HG03139 (cell line): ENCODE measurements at regions not wholly inside any gene's neighbourhood (a gene's known extent, or its start where the extent isn't known, plus 50 kb on each side); places are given as distances from the start of the nearest gene placed in this dataset.

ENCODE experiments used
- ATAC-seq: cut with Tn5 transposase; IDR thresholded peaks from one replicate; pipeline ENCODE4 v1.9.1; 2021; ENCODE audit not compliant: unreplicated experiment

DNA sequence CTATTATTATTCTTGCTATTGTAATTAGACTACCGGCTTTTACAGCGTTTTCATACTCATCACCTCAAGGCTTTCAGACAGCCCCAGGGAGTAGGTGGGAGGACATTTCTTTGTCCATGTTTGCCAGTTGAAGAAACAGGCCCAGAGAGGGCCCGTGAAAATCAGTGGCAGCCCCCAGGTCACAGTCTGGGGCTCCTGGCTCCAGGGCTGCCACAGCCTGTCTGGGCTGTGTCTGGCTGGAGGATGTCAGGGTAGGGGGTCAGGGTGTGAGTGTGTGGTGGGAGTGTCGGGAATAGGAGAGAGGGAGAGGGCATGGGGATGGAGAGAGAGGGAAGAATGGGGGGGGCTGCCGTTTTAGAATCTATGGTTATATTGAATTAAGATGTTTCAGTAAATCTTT is 118.2 kb upstream of the TLE3 start:
- no peak for ATAC-seq

DNA sequence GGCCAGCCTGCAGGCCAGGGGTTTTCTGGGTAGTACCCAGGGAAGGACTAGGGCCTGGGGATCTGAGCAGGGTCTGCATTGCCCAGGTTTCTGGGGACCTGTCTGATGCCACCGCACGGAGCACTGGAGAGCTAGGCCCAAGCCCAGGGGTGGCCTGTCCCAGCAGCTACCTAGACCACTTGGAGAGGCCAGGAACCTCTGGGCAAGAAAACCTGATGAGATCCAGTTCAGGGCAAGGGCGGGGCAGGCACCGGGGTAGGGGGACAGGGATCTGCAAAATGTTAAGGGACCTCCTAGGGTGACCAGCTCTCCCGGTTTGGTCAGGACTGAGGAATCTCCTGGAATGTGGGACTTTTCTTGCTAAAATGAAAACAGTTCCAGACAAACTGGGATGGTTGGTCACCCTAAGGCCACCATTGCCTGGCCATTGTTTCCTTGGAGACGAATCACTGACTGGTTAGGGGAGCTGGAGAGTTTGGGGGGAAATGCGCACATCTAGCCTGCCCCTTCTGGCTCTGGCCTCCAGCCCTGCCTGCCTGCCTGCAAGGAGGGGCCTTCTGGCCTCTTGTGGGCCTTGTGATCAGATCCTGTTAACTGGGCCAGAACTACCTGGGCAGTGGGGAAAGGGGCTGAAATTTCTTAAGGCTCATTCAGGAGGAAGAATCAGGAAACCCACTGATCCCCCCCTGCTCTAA is 117.4 kb upstream of the TLE3 start:
- ATAC-seq, result no peak

DNA sequence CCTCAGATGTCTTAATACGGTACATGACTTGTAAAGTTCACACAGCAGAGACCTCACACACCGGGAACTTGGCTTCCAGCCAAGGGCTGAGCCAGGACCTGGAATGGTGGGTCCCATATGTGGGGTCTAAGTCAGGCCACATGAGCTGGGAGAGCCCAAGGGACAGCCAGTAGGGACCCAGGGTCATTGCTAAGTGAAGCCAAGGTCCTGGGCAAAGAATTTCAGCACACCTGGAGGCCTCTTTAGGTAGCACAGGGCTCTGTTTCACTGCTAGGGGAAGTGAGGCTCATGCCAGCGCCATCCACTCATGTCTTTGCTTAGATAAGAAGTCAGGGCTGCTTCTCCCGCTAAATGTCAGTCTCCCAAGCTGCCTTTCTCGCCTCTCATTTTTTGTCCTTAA is 116.6 kb upstream of the TLE3 start:
- no peak for ATAC-seq

DNA sequence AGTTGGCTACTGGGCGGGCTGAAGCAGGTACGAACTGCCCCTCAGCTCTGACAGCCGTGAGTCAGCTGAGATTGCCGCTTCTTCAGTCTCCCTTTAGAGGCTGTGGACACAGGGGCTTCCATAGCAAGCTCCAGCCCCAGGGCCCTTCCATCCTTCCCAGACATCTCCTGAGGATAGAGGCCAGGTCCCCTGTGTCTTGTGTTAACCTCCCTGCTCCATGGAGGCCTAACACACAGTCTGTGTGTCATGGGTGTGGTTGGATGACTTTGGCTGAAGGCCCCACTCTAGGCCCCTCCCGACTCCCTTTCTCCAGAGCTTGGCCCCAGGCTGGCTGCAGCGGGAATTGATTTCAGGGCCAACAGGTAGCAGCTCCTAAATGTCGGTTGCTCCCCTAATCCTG is 116.1 kb upstream of the TLE3 start:
- ATAC-seq, result no peak

DNA sequence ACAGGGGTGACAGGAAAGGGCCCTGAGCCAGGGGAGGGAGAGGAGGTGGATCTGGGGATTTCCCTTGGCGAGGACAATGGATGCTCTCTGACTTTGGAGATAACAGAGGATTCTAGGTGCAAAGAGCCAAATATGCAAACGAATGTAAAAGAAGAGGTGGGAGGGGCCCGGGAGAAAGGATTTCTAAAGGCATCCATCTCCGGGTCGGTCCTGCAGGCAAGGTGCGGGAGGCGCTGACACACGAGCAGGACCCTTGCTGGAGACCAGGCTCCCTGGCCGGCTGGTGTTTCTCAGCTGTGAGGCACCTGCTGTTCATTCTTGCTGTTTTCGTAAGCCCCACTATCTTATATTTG is 115.2 kb upstream of the TLE3 start:
- no peak for ATAC-seq

DNA sequence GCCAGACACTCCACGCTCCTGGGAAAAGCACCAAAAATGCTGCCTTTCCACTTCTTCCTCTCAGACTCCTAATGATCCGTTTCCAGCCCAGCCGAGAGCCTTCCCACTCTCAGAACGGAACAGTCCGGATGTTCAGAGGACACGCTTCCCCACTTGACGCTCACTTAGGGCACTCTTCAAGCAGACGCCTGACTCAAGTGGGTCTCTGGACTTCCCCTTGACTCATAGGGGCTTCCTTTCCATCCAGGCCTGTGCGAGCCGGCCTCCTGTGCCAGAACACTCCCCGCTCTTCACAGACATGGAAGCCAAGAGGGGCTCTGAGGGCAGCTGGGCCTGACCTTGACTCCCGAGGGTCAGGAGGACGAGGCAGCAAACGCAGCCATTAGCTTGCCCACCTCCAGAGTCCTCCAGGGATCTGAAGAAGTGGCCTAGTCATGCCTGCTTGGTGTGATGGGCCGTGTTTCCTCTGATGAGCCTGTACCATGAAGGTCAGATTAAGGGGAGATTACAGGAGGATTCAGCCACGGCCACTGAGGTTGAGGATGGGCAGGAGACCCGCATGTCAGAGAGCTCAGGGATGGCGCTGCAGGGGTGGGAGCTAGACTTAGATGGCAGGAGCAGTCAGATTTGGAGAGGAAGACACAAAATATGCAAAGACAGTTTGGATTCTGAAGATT is 114.7 kb upstream of the TLE3 start:
- ATAC-seq, result no peak

DNA sequence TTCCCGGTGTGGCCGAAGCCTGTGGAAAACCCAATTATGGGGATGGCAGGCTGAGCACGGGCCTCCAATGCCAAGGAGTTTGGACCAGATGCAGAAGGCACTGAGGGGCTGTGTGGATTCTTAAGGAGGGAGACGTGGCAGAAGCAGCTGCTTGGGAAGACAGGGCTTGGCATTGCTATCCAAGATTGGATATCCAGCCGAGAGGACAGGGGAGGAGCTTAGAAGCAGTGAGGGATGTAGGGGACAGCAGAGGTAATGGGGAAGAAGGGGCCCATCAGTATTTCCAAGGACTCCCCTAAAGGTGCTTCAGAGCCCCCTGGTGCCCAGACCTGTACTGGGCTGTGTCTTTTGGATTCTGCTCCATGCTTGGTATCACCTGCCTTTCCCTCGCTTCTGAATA is 112.8 kb upstream of the TLE3 start:
- no peak for ATAC-seq

DNA sequence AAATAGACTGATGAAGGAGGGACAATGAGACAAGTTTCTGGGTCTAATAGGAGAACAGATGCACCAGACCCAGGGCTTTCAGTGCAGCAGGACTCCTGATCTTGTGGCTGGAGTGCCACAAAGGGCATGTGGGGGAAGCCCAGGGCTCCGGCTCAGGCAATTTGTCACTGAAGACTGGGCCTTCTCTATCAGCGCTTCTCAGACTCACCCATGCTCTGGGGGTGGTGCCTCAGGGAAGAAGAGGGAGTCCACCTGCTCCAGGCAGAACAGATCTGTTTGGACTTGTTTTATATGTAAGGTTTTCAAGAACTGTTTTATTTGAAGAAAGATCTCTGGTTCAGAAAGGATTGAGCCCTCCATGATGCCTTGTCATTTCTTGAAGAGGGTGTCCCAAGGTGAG is 112.4 kb upstream of the TLE3 start:
- no peak for ATAC-seq

DNA sequence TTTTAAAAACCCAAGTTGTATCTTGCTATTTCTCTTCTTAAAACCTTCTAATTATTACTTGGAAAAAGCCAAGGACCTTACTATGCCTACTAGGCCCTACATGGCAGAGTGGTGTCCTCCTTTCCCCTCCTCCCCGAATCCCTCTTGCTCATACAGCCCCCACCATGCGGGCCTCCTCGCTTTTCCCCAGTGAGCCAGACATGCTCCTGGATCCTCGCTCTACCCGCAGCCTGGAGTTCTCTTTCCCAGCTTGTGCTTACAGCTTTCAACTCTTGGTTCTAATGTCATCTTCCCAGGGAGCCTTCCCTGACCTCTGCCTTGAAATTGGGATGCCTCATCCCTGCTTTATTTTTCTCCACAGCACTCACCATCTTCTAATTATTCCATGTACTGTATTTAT is 111.8 kb upstream of the TLE3 start:
- ATAC-seq, result no peak

DNA sequence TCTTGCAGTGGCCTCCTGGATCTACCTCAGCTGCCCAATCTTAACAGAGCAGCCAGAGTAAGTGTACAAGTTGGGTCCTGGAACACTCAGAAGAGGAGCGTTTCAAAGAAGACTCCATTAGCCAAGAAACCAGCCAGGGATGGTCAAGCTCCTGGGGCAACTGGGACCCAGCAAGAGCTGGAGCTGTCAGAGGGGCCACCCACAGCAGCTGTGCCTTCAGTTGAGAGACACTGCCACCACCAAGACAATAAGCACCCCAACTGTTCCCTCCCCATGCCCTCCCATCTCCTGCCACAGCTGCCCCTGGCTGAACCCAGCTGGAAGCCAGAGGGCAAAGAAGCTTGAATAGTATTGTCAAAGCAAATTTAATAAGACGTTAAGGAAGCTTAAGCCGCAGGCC is 110.6 kb upstream of the TLE3 start:
- ATAC-seq, result no peak

DNA sequence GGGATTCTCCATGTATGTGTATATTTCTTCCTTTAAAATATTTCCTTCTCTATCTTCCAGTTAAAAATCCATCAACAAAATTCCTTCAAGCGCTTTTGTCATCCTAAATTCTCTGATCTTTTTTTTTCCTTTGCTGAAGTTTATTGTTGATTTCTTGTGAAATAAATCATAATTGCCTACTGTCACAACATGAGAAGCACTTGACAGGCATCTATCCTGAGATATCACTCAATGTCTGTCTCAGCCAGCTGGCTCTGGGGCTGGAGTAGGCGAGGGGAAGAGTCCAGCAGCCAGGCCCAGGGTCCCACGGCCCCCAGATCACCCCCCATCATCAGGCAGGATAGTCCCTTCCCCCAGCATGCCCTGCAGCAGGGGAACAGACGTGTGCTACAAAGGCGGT is 109.0 kb upstream of the TLE3 start:
- ATAC-seq, result no peak

DNA sequence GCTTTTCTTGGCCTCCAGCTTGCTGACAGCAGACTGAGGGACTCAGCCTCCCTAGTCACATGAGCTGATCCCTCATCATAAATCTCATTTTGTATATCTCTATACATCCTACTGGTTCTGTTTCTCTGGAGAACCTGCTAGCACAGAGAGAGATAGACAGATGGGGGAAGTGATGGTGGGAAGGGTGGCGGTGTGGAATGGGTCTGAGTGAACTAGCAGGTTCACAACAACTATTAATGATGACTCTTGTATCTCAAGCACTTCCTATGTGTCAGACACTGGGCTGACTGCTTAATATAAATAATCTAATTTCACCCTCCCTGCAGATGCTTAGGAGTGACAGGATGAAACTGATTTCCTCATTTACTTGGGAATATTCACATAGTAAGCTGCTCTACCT is 106.9 kb upstream of the TLE3 start:
- ATAC-seq, result no peak

DNA sequence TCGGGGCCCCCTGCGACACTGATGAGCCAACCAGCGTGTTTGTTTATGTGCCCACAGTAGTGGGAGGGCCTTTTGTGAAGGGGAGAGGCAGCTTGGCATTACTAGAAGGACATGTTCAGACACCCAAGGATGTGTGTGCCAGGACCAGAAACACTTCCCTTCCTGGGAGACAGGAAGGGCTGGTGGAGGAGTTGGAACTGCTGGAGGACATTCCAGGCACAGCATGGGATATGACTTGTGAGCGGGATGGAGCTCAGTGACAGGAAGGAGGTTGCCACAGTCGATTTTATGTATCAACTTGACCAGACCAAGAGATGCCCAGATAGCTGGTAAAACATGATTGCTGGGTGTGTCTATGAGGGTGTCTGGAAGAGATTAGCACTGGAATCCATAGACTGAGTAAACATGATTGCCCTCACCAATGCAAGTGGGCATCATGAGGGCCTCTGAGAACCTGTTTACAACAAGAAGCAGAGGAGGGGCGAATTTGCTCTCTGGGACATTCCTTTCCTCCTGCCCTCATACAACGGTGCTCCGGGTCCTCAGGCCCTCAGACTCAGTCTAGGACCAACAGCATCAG is 106.4 kb upstream of the TLE3 start:
- no peak for ATAC-seq

DNA sequence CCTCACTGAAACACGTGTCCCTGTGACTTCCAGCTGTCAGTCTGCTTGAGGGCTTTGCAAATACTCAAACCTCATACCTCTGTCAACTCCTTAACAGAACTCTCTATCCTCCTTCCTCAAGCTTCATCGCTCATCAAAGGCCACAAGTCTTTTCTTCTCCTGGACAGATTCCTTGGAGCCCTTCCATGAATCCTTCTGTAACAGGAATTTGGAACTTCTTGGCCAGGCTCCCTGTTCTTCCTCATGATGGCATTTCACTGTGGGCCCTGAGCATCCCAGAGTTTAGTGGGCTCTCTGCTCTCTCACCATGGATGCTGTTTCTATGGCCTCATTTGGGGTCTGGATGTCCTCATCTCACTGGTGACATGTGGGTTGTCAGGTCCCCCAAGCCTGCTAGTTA is 105.0 kb upstream of the TLE3 start:
- no peak for ATAC-seq

DNA sequence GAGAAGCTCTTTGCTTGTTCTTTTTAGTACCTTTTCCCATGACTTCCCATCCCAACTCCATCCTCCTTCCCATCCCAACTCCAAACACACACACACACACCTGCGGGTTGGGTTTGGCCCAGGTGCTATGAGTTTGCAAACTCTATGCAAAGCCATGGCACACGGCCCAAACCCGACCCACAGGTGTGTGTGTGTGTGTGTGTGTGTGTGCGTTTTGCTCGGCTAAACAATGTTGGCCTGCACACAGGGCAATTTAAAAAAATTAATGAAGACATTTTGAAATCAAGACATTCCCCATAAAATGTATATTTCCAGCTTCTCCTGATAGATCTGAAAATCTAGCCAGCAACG is 103.7 kb upstream of the TLE3 start:
- no peak for ATAC-seq

DNA sequence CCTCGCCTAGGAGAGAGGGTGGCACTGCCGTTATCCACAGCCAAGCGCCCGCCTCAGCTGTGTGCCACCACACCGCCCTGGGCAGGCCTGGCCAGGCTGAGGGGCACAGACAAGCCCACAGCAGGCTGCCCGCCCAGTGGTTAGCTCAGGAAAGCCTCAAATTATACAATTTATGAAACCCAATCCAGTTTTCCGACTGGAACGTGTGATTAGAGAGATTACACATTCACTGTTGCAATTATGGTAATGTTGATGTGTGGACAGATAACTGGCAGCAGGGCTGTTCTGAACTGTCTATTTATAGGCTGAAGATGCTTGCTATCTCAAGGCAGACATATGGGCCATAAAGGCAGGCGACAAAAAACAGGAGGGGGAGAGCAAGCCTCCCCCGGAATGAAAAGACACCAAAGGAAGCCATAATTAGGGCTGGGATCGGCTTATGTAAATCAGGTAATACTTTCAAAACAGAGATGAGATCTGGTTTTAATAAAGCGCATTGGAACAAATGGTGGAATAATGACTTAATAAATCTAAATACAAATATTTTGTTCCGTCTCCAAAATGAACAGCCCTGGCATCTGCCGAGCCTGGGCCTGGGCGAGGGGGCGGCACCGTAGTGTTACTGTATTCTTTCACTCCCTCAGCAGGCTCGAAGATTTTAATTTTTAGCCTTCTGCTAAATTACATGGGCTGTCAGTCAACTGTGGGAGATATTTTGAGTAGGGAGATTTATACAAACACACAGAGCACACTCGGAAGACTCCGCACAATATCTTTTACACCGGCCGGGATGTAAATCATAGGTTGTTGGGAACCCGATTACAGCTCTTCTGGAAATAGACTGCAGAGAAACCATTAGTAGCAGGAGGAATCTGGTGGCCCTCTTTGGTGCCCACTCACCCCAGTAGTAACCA is 103.1 kb upstream of the TLE3 start:
- ATAC-seq, result no peak

DNA sequence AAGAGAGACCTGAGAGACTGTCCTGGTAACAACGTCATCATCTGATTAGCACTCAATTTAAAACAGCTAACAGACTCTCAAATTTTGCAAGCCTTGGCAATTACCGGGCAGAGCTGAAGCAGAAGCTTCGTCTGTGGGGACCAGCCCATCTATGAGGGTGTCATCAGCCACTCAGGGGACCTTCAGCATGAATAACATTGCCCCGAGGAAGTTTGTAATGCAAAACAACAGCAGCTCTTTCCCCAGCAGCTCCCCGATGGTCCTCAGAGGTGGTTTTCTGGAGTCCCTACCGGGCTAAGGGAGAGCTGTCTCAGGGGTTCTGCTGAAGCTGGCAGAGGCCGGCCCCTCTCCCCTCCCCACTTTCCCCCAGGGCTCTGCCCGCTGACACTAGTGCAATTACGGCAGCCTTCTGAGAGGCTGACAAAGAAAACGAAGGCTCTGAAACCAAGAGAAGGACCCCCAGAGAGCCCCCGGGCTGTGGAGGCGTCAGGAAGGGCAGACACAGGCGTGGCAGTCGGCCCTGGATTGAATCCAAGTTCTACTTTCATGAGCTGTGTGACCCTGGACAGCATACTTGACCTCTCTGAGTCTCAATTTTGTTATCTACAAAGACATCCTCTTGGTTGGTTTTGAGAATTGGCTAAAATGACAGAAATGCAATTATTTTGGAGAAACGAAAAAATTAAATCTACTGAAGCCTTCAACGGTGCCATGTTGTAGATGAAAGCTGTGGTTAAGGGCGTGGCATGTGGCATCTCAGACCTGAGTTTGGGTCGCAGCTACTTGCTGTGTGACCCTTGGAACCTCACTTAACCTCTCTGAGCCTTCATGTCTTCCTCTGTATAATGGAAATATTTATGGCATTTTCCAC is 102.1 kb upstream of the TLE3 start:
- no peak for ATAC-seq

DNA sequence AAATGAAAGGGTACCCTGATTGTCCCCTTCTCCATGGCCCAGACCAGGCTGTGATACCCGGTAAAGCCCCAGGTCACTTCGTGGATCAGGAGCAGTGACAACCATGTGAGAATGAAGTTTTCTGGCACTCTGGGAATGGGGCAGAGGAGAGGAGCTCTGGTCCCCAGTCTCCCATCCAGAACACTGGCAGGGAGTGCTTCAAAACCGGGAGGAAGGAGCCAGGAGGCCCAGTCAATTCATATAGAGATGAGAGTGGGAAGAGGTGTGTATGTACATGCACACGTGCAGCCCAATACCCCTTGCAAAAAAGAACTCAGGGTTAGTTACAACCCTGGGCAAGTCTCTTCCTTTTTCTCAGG is 101.4 kb upstream of the TLE3 start:
- no peak for ATAC-seq

DNA sequence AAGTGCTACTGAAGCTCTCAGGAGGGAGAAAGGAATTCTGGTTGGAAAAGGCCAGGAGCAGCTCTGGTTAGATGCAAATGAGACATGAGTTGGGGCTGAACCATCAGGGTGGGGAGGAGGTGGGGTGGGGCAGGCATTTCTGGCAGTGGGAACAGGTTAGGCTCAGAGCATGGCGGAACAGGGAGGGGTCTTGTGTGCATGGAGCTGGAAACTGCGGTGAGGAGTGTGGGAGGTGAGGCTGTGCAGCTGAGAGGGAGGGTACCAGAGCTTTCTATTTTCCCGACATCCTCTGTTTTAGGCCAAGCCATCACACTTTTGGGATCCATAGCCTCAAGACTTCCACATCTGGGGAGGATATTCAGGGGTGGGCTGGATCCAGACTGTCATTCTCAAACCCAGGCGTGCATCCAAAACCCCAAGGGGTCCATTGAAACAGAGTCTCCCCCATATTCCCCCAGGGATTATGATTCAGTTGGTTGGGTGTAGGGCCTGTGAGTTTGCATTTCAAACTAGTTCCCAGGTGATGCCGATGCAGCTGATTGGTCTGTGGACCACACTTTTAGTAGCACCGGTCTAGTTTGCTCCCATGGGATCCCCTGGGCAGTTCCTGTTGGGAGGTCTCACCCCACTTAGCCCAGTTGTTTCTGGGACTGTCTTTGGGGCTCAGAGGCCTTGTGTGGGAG is 100.9 kb upstream of the TLE3 start:
- ATAC-seq, result no peak

DNA sequence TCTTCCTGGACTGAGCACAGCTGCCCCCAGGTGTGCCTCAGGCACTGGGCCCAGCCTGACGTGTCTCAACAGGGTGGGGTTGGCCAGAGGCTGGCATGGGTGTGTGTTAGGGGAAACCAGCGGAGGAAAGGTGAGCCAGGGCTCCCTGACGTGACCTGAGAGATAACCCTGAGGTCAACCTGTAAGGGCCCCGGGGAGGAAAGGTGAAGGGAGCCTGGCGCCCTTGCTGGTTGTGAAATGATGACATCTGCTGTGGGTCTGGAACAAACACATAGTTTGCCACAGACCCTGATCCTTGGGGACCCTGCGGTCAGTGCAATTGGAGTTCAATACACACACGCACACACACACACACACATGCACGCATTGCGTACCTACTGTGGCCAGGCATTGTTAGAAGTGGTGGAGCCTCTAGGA is 100.2 kb upstream of the TLE3 start:
- no peak for ATAC-seq
